Esophagus squamous epithelium (tissue), 4 donors: ENCODE measurements at regions not wholly inside any gene's neighbourhood (a gene's known extent, or its start where the extent isn't known, plus 50 kb on each side); places are given as distances from the start of the nearest gene placed in this dataset.

Source experiments
- CTCF ChIP-seq, 6 experiments: fragments of 450-650 bp in 4 of 6; fragments of 200-600 bp in 2 of 6; sonication (generic) in 2 of 6; IDR thresholded peaks; one replicate each; pipeline ENCODE4 v1.5.1; 2016 to 2019; ENCODE audit warnings: antibody characterized with exemption in 6 of 6, mild to moderate bottlenecking in 4 of 6, moderate library complexity in 4 of 6
- POLR2A ChIP-seq, 4 donors: fragments of 450-650 bp; IDR thresholded peaks; one replicate each; pipeline ENCODE4 v1.6.1; 2017; ENCODE audit warnings: antibody characterized with exemption in 4 of 4, mild to moderate bottlenecking in 4 of 4, moderate library complexity in 3 of 4

GRCh38 chr4:35644591-35644990 lies 599.7 kb downstream of the ARAP2 start:
- no peak for TF ChIP-seq CTCF (IDR thresholded peaks at IDR 0.05)
- TF ChIP-seq POLR2A (IDR thresholded peaks at IDR 0.05), result no peak
